ENCODE measurements at regions not wholly inside any gene's neighbourhood (a gene's known extent, or its start where the extent isn't known, plus 50 kb on each side); places are given as distances from the start of the nearest gene placed in this dataset.

GRCh38 chr7:20504060-20504459 lies 111.4 kb upstream of the ABCB5 start:
- Histone ChIP-seq H3K27ac (ENCODE audit: insufficient read depth, low read length) (no peak overlapping the region), H3K56ac (ENCODE audit: extremely low read depth, insufficient read depth, low read length) (no peak overlapping the region), H3K9me1 (ENCODE audit: insufficient read depth, low read length) (no peaks in the 10 kb centered on the region), H2AFZ (replicated peaks; ENCODE audit: low read length, poor library complexity) (no peak overlapping the region), H3K23ac (ENCODE audit: low read depth, low read length) (no peak overlapping the region), H2BK20ac (ENCODE audit: low read depth, low read length) (no peak overlapping the region), H3K36me3 (ENCODE audit: control insufficient read depth, insufficient read depth, low read length) (no peaks in the 10 kb centered on the region), H4K20me1 (ENCODE audit: insufficient read depth, low read length) (no peaks in the 10 kb centered on the region), H3K4me1 (ENCODE audit: control insufficient read depth, insufficient read depth, low read length) (no peaks in the 10 kb centered on the region), H2BK120ac (ENCODE audit: low read depth, low read length) (no peak overlapping the region), H4K91ac (ENCODE audit: insufficient read depth, low read depth, low read length) (no peak overlapping the region), H2BK15ac (ENCODE audit: low read depth, low read length) (no peak overlapping the region), H3K4me2 (ENCODE audit: low read depth, low read length) (no peak overlapping the region), H3K4me3 (ENCODE audit: insufficient read depth, low read depth, low read length) (no peak overlapping the region), H4K5ac (ENCODE audit: low read depth, low read length) (no peak overlapping the region), H3K4ac (ENCODE audit: low read depth, low read length) (no peak overlapping the region), H2AK5ac (ENCODE audit: low read depth, low read length) (no peak overlapping the region), H4K8ac (ENCODE audit: low read depth in 2 of 2, low read length in 2 of 2) (no peak overlapping the region), H3K18ac (ENCODE audit: low read depth, low read length) (no peak overlapping the region), H3K27me3 (ENCODE audit: control insufficient read depth, insufficient read depth, low read length) (no peaks in the 10 kb centered on the region), H3K79me1 (ENCODE audit: low read depth in 1 of 2, low read length in 2 of 2) (no peaks in the 10 kb centered on the region), H2AK9ac (replicated peaks; ENCODE audit: low read depth, low read length, poor library complexity) (no peak overlapping the region), H3K9ac (ENCODE audit: low read depth, low read length) (no peak overlapping the region), H2BK5ac (ENCODE audit: low read depth, low read length, poor library complexity, severe bottlenecking) (no peak overlapping the region), H3K14ac (replicated peaks; ENCODE audit: low read depth, low read length) (no peak overlapping the region), H3K9me3 (ENCODE audit: control insufficient read depth, insufficient read depth, low read length) (no peaks in the 10 kb centered on the region; the same call in 1 of the 2 replicates)
- TF ChIP-seq MAFK (IDR thresholded peaks at IDR 0.05; ENCODE audit: low read depth, low read length) (no peak), POLR2A (IDR thresholded peaks at IDR 0.05; ENCODE audit: low read depth, low read length) (no peak), BHLHE40 (IDR thresholded peaks at IDR 0.05; ENCODE audit: low read depth, low read length) (no peak), NFE2L2 (IDR thresholded peaks at IDR 0.05; ENCODE audit: low read depth, low read length) (no peak), RAD21 (IDR thresholded peaks at IDR 0.05; ENCODE audit: low read length) (no peak), RCOR1 (IDR thresholded peaks at IDR 0.05; ENCODE audit: insufficient replicate concordance, low read length) (no peak), MXI1 (IDR thresholded peaks at IDR 0.05; ENCODE audit: borderline replicate concordance, low read depth, low read length) (no peak), SMC3 (IDR thresholded peaks at IDR 0.05; ENCODE audit: low read depth, low read length) (no peak)
- dilution Hi-C loops (cut with HindIII; ENCODE audit: low sequenced_read_pairs, unreplicated experiment) (no loop called here), intact Hi-C loops (cut with micrococcal nuclease) (no loop called here), in situ Hi-C loops (cut with MboI; ENCODE audit: low sequenced_read_pairs) (no loop called here)
- CTCF ChIA-PET, result no interaction called here
- ATAC-seq (ENCODE audit: low read depth) (no peak), DNase-seq (no peak)
- POLR2A ChIA-PET (ENCODE audit: unreplicated experiment), result no interaction called here
- no CpG with 5 or more reads among the region's 3 CpGs for WGBS, 2 experiments (ENCODE audit: extremely low coverage in 2 of 2, insufficient read length in 1 of 2)
- BruUV-seq (replicated peaks), result no TSS peak
